SK-N-SH treated with all-trans-retinoic acid at 6 μM for 48 hours (cell line): ENCODE measurements at regions not wholly inside any gene's neighbourhood (a gene's known extent, or its start where the extent isn't known, plus 50 kb on each side); places are given as distances from the start of the nearest gene placed in this dataset.

Experiments
- ATAC-seq: fragments of 200-7000 bp; cut with Tn5 transposase; 3 replicates; pipeline ENCODE4 v1.9.1; 2020; ENCODE audit warnings: mild to moderate bottlenecking, moderate library complexity
- ARNTL ChIP-seq: fragments of 450-650 bp; formaldehyde crosslinking; IDR thresholded peaks from 2 replicates; pipeline ENCODE4 v1.5.0; 2020; ENCODE audit warnings: low read depth, mild to moderate bottlenecking, moderate library complexity, borderline replicate concordance
- BACH2 ChIP-seq: fragments of 250-450 bp; sonication (Bioruptor Pico); IDR thresholded peaks from 2 replicates; pipeline ENCODE4 v1.9.0; 2021; ENCODE audit warnings: mild to moderate bottlenecking, borderline replicate concordance
- CSDC2 ChIP-seq: fragments of 250-450 bp; sonication (Bioruptor Pico); IDR thresholded peaks from 2 replicates; pipeline ENCODE4 v1.5.0; 2020; ENCODE audit warnings: mild to moderate bottlenecking, moderate library complexity
- ESRRG ChIP-seq: fragments of 250-450 bp; sonication (Bioruptor Pico); IDR thresholded peaks from 2 replicates; pipeline ENCODE4 v1.6.1; 2021; ENCODE audit warnings: mild to moderate bottlenecking
- GLIS3 ChIP-seq: fragments of 250-450 bp; sonication (Bioruptor Pico); IDR thresholded peaks from 2 replicates; pipeline ENCODE4 v1.5.0; 2020; ENCODE audit warnings: mild to moderate bottlenecking, moderate library complexity
- ISL1 ChIP-seq: fragments of 250-450 bp; sonication (Bioruptor Pico); IDR thresholded peaks from 2 replicates; pipeline ENCODE4 v2.1.2; 2022; ENCODE audit warnings: mild to moderate bottlenecking, moderate library complexity
- OSR1 ChIP-seq: fragments of 250-450 bp; sonication (Bioruptor Pico); IDR thresholded peaks from 2 replicates; pipeline ENCODE4 v1.8.0; 2022; ENCODE audit warnings: moderate library complexity, mild to moderate bottlenecking, inconsistent platforms
- PATZ1 ChIP-seq: fragments of 250-450 bp; sonication (Bioruptor Pico); IDR thresholded peaks from 2 replicates; pipeline ENCODE4 v1.8.0; 2020; ENCODE audit warnings: mild to moderate bottlenecking, moderate library complexity, borderline replicate concordance
- POU6F1 ChIP-seq: fragments of 250-450 bp; sonication (Bioruptor Pico); IDR thresholded peaks from 2 replicates; pipeline ENCODE4 v1.8.0; 2021; ENCODE audit warnings: low read depth, mild to moderate bottlenecking, moderate library complexity, borderline replicate concordance
- PPARA ChIP-seq: fragments of 250-450 bp; sonication (Bioruptor Pico); IDR thresholded peaks from 2 replicates; pipeline ENCODE4 v1.5.0; 2020; ENCODE audit warnings: mild to moderate bottlenecking, borderline replicate concordance
- TCF4 ChIP-seq: fragments of 250-450 bp; sonication (Bioruptor Pico); IDR thresholded peaks from 2 replicates; pipeline ENCODE4 v1.8.0; 2021; ENCODE audit warnings: mild to moderate bottlenecking, moderate library complexity, borderline replicate concordance
- TOX ChIP-seq: fragments of 250-450 bp; sonication (Bioruptor Pico); IDR thresholded peaks from 2 replicates; pipeline ENCODE4 v1.8.0; 2021; ENCODE audit warnings: mild to moderate bottlenecking, moderate library complexity, borderline replicate concordance
- ZC3H10 ChIP-seq: fragments of 250-450 bp; sonication (Bioruptor Pico); IDR thresholded peaks from 2 replicates; pipeline ENCODE4 v1.5.1; 2021; ENCODE audit warnings: mild to moderate bottlenecking, moderate library complexity
- ZFP3 ChIP-seq: fragments of 250-450 bp; sonication (Bioruptor Pico); IDR thresholded peaks from 2 replicates; pipeline ENCODE4 v1.5.0; 2020; ENCODE audit warnings: mild to moderate bottlenecking, moderate library complexity
- ZFP30 ChIP-seq: fragments of 450-650 bp; formaldehyde crosslinking; IDR thresholded peaks from 2 replicates; pipeline ENCODE4 v1.5.0; 2022; ENCODE audit warnings: mild to moderate bottlenecking, moderate library complexity
- ZNF565 ChIP-seq: fragments of 450-650 bp; formaldehyde crosslinking; conservative IDR thresholded peaks from 2 replicates; pipeline ENCODE4 v1.5.0; 2020; ENCODE audit warnings: low read depth, mild to moderate bottlenecking, moderate library complexity
- ZNF70 ChIP-seq: fragments of 450-650 bp; formaldehyde crosslinking; IDR thresholded peaks from 2 replicates; pipeline ENCODE4 v1.5.0; 2020; ENCODE audit warnings: mild to moderate bottlenecking, moderate library complexity
- ZNF8 ChIP-seq: fragments of 450-650 bp; formaldehyde crosslinking; IDR thresholded peaks from 2 replicates; pipeline ENCODE4 v1.5.0; 2020; ENCODE audit warnings: mild to moderate bottlenecking, moderate library complexity
- TF ChIP-seq, protein P1 (sequence below): fragments of 250-450 bp; sonication (Bioruptor Pico); IDR thresholded peaks from 2 replicates; pipeline ENCODE4 v1.5.1; 2020; ENCODE audit warnings: low read depth, mild to moderate bottlenecking, moderate library complexity
- TF ChIP-seq, protein P2 (sequence below): fragments of 250-450 bp; sonication (Bioruptor Pico); IDR thresholded peaks from 2 replicates; pipeline ENCODE4 v1.5.1; 2021; ENCODE audit warnings: mild to moderate bottlenecking, moderate library complexity

GRCh38 chr2:39528701-39529100, 91.6 kb upstream of the MAP4K3 start:
- no peak for ATAC-seq
- no peak for TF ChIP-seq ISL1 (CRISPR knock-in tag)
- TF ChIP-seq PPARA (CRISPR knock-in tag): no peak
- no peak for TF ChIP-seq ZC3H10 (CRISPR knock-in tag)
- no peak for TF ChIP-seq ZFP30 (CRISPR knock-in tag)
- TF ChIP-seq ZNF565 (CRISPR knock-in tag): no peak
- TF ChIP-seq ZNF70 (CRISPR knock-in tag): no peak
- TF ChIP-seq ZFP3: no peak
- TF ChIP-seq POU6F1 (CRISPR knock-in tag): no peak
- no peak for TF ChIP-seq GLIS3
- TF ChIP-seq TCF4 (CRISPR knock-in tag): no peak
- no peak for TF ChIP-seq CSDC2 (CRISPR knock-in tag)
- TF ChIP-seq PATZ1 (CRISPR knock-in tag): no peak
- no peak for TF ChIP-seq BACH2 (CRISPR knock-in tag)
- TF ChIP-seq TOX: no peak
- no peak for TF ChIP-seq OSR1
- TF ChIP-seq, protein P1, sequence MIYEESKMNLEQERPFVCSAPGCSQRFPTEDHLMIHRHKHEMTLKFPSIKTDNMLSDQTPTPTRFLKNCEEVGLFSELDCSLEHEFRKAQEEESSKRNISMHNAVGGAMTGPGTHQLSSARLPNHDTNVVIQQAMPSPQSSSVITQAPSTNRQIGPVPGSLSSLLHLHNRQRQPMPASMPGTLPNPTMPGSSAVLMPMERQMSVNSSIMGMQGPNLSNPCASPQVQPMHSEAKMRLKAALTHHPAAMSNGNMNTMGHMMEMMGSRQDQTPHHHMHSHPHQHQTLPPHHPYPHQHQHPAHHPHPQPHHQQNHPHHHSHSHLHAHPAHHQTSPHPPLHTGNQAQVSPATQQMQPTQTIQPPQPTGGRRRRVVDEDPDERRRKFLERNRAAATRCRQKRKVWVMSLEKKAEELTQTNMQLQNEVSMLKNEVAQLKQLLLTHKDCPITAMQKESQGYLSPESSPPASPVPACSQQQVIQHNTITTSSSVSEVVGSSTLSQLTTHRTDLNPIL (CRISPR knock-in tag): no peak
- TF ChIP-seq, protein P2, sequence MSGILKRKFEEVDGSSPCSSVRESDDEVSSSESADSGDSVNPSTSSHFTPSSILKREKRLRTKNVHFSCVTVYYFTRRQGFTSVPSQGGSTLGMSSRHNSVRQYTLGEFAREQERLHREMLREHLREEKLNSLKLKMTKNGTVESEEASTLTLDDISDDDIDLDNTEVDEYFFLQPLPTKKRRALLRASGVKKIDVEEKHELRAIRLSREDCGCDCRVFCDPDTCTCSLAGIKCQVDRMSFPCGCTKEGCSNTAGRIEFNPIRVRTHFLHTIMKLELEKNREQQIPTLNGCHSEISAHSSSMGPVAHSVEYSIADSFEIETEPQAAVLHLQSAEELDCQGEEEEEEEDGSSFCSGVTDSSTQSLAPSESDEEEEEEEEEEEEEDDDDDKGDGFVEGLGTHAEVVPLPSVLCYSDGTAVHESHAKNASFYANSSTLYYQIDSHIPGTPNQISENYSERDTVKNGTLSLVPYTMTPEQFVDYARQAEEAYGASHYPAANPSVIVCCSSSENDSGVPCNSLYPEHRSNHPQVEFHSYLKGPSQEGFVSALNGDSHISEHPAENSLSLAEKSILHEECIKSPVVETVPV (CRISPR knock-in tag): no peak
- no peak for TF ChIP-seq ZNF8 (CRISPR knock-in tag)
- no peak for TF ChIP-seq ESRRG (CRISPR knock-in tag)

DNA sequence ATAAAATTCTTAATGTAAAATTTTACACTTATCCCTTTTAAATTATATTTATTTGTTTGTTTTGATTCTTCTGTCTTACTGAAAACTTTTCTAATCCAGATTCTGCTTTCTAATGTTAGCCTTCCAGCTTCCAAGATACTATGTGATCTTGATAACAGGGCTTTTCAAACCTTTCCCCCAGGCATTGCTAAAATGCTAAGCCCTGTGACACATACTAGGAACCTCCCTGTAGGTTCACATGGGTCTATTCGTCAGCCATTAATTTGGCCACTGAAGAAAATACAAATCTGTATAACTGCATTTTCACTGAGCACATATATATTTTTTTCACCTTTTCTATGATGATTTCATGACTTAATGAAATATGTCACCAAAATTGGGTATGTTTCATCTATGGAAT, 92.8 kb upstream of the MAP4K3 start:
- TF ChIP-seq TCF4 (CRISPR knock-in tag) (no peak), PATZ1 (CRISPR knock-in tag) (no peak), ARNTL (CRISPR knock-in tag) (no peak), PPARA (CRISPR knock-in tag) (no peak), POU6F1 (CRISPR knock-in tag) (no peak), BACH2 (CRISPR knock-in tag) (no peak), ISL1 (CRISPR knock-in tag) (no peak), GLIS3 (no peak)
- TF ChIP-seq, protein P1 (CRISPR knock-in tag): no peak
- TF ChIP-seq, protein P2 (CRISPR knock-in tag): no peak
- no peak for ATAC-seq
